MM.1S (cell line): ENCODE measurements at regions not wholly inside any gene's neighbourhood (a gene's known extent, or its start where the extent isn't known, plus 50 kb on each side); places are given as distances from the start of the nearest gene placed in this dataset.

Experiments
- DNase-seq: peaks from one replicate; pipeline ENCODE4 v3.0.0-alpha.2; 2015
- H2AFZ ChIP-seq: fragments of 300-600 bp; sonication (generic); 2 replicates; pipeline ENCODE4 v1.6.0; 2016; ENCODE audit warnings: antibody characterized with exemption, low read length
- H3F3A ChIP-seq: fragments of 300-600 bp; sonication (generic); 2 replicates; pipeline ENCODE4 v1.6.1; 2016; ENCODE audit warnings: mild to moderate bottlenecking, antibody characterized with exemption, low read length, moderate library complexity, mixed read lengths; ENCODE audit not compliant: insufficient read depth
- H3K27ac ChIP-seq: fragments of 300-600 bp; sonication (generic); 2 replicates; pipeline ENCODE4 v1.5.1; 2016; ENCODE audit warnings: mild to moderate bottlenecking, low read length
- H3K27me3 ChIP-seq: fragments of 300-600 bp; sonication (generic); replicated peaks from 2 replicates; pipeline ENCODE4 v1.6.0; 2016; ENCODE audit warnings: low read length; ENCODE audit not compliant: insufficient read depth
- H3K36me3 ChIP-seq: fragments of 300-600 bp; sonication (generic); replicated peaks from 2 replicates; pipeline ENCODE4 v1.6.1; 2016; ENCODE audit warnings: mild to moderate bottlenecking, low read length, mixed read lengths; ENCODE audit not compliant: insufficient read depth
- H3K4me1 ChIP-seq: fragments of 300-600 bp; sonication (generic); 2 replicates; pipeline ENCODE4 v1.6.1; 2016; ENCODE audit warnings: low read length, mixed read lengths
- H3K4me2 ChIP-seq: fragments of 300-600 bp; sonication (generic); 2 replicates; pipeline ENCODE4 v1.6.0; 2016; ENCODE audit warnings: low read depth, low read length
- H3K4me3 ChIP-seq: fragments of 300-600 bp; sonication (generic); 2 replicates; pipeline ENCODE4 v1.5.1; 2016; ENCODE audit warnings: low read length, mixed read lengths
- H3K79me2 ChIP-seq: fragments of 300-600 bp; sonication (generic); 2 replicates; pipeline ENCODE4 v1.6.1; 2016; ENCODE audit warnings: mixed run types, low read length, mixed read lengths
- H3K9ac ChIP-seq: fragments of 300-600 bp; sonication (generic); 2 replicates; pipeline ENCODE4 v1.6.1; 2016; ENCODE audit warnings: low read length, mixed read lengths
- H3K9me2 ChIP-seq: fragments of 300-600 bp; sonication (generic); replicated peaks from 2 replicates; pipeline ENCODE4 v1.6.1; 2016; ENCODE audit warnings: mild to moderate bottlenecking, low read length, mixed read lengths; ENCODE audit not compliant: insufficient read depth
- H3K9me3 ChIP-seq: fragments of 300-600 bp; sonication (generic); replicated peaks from 2 replicates; pipeline ENCODE4 v1.6.1; 2016; ENCODE audit warnings: mild to moderate bottlenecking, low read length, mixed read lengths; ENCODE audit not compliant: insufficient read depth
- H4K20me1 ChIP-seq: fragments of 300-600 bp; sonication (generic); 2 replicates; pipeline ENCODE4 v1.6.1; 2016; ENCODE audit warnings: mild to moderate bottlenecking, low read length, moderate library complexity, mixed read lengths; ENCODE audit not compliant: insufficient read depth
- EZH2 ChIP-seq: fragments of 300-600 bp; sonication (generic); optimal IDR thresholded peaks from 2 replicates; pipeline ENCODE3; 2017; ENCODE audit warnings: low read depth, mild to moderate bottlenecking, antibody characterized with exemption, low read length, mixed read lengths
- EZH2phosphoT487 ChIP-seq: fragments of 300-600 bp; sonication (generic); IDR thresholded peaks from 2 replicates; pipeline ENCODE4 v1.6.1; 2018; ENCODE audit warnings: antibody characterized with exemption, low read length
- TF ChIP-seq, protein P1 (sequence below): fragments of 300-600 bp; sonication (generic); IDR thresholded peaks from 2 replicates; pipeline ENCODE4 v1.5.1; 2016; ENCODE audit warnings: antibody characterized with exemption, low read length, mixed read lengths

- no peak for DNase-seq
- H3K4me1 ChIP-seq, result no peaks in the 10 kb centered on the region
- TF ChIP-seq, protein P1, sequence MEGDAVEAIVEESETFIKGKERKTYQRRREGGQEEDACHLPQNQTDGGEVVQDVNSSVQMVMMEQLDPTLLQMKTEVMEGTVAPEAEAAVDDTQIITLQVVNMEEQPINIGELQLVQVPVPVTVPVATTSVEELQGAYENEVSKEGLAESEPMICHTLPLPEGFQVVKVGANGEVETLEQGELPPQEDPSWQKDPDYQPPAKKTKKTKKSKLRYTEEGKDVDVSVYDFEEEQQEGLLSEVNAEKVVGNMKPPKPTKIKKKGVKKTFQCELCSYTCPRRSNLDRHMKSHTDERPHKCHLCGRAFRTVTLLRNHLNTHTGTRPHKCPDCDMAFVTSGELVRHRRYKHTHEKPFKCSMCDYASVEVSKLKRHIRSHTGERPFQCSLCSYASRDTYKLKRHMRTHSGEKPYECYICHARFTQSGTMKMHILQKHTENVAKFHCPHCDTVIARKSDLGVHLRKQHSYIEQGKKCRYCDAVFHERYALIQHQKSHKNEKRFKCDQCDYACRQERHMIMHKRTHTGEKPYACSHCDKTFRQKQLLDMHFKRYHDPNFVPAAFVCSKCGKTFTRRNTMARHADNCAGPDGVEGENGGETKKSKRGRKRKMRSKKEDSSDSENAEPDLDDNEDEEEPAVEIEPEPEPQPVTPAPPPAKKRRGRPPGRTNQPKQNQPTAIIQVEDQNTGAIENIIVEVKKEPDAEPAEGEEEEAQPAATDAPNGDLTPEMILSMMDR, result no peak
- TF ChIP-seq EZH2phosphoT487 (no peak), EZH2 (no peak)
Measured at GRCh38 chr4:92047209-92047875, 256.4 kb upstream of the GRID2 start.

DNA sequence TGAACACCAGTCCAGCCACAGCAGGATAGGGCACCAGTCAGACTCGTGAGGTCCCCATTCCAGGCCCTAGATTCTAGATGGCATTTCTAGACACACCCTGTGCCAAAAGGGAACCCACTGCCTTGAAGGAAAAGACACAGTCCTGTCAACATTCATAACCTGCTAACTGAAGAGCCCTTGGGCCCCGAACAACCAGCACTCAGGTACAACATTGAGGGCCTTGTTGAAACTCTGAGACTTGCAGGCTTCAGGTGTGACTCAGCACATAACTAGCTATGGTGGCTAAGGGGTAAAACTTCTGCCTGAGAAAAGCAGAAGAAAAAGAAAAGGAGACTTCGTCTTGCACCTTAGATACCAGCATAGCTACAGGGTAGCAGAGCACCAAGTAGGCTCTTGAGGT is 252.9 kb upstream of the GRID2 start:
- TF ChIP-seq EZH2phosphoT487 (no peak), EZH2 (no peak)
- TF ChIP-seq, protein P1, result no peak
- H3F3A ChIP-seq, result no peaks in the 10 kb centered on the region
- H2AFZ ChIP-seq, result no peak overlapping the region
- no peak overlapping the region for H3K9ac ChIP-seq
- H4K20me1 ChIP-seq, result no peaks in the 10 kb centered on the region
- no peaks in the 10 kb centered on the region for H3K36me3 ChIP-seq
- no peaks in the 10 kb centered on the region for H3K9me2 ChIP-seq
- no peaks in the 10 kb centered on the region for H3K9me3 ChIP-seq
- no peak overlapping the region for H3K4me3 ChIP-seq
- no peak for DNase-seq
- H3K27me3 ChIP-seq, result no peaks in the 10 kb centered on the region
- H3K4me1 ChIP-seq, result no peaks in the 10 kb centered on the region
- H3K27ac ChIP-seq, result no peak overlapping the region
- no peaks in the 10 kb centered on the region for H3K79me2 ChIP-seq
- no peak overlapping the region for H3K4me2 ChIP-seq

More at GRCh38 chr4:92047209-92047875, 256.4 kb upstream of the GRID2 start:
- Histone ChIP-seq H3K27ac (no peak overlapping the region), H3K9me2 (no peaks in the 10 kb centered on the region), H3K27me3 (no peaks in the 10 kb centered on the region), H3K9me3 (no peaks in the 10 kb centered on the region), H4K20me1 (no peaks in the 10 kb centered on the region), H3K36me3 (no peaks in the 10 kb centered on the region), H3F3A (no peaks in the 10 kb centered on the region), H3K4me3 (no peak overlapping the region), H3K79me2 (no peaks in the 10 kb centered on the region), H3K4me2 (no peak overlapping the region), H3K9ac (no peak overlapping the region), H2AFZ (no peak overlapping the region)

DNA sequence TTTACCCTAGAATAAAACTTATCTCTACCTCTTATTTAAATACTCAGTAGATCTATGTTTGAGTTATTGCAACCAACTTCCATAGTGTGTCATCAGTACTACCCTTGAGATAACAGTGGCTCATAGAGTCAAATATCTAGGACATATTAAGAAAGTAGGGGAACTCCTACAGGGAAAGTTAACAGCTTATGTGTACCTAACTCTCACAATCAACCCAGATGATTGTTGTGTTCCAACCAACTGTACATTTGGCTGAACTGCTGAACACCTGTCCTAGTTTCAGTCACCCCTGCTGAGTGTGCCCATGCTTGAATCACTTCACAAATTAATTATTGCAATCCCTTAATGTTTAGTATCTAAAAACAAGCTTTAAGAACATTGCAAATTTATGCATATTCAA is 244.2 kb upstream of the GRID2 start:
- no peaks in the 10 kb centered on the region for H3K9me2 ChIP-seq
- H3K4me2 ChIP-seq, result no peak overlapping the region
- H3K9ac ChIP-seq, result no peak overlapping the region
- H3K36me3 ChIP-seq, result no peaks in the 10 kb centered on the region
- no peak for DNase-seq
- H3K27ac ChIP-seq, result no peak overlapping the region
- H4K20me1 ChIP-seq, result no peaks in the 10 kb centered on the region
- no peak overlapping the region for H3K4me3 ChIP-seq
- no peaks in the 10 kb centered on the region for H3F3A ChIP-seq
- no peaks in the 10 kb centered on the region for H3K27me3 ChIP-seq
- H3K9me3 ChIP-seq, result no peaks in the 10 kb centered on the region
- TF ChIP-seq, protein P1, result no peak
- TF ChIP-seq EZH2 (no peak), EZH2phosphoT487 (no peak)
- no peak overlapping the region for H2AFZ ChIP-seq
- no peaks in the 10 kb centered on the region for H3K79me2 ChIP-seq
- H3K4me1 ChIP-seq, result no peaks in the 10 kb centered on the region
